ENCODE measurements at regions not wholly inside any gene's neighbourhood (a gene's known extent, or its start where the extent isn't known, plus 50 kb on each side); places are given as distances from the start of the nearest gene placed in this dataset.
"Not testable (repeated sequence)": the region's sequence is repeated elsewhere in the genome, so short reads cannot be mapped to it uniquely, and the experiment has no call there.

DNA sequence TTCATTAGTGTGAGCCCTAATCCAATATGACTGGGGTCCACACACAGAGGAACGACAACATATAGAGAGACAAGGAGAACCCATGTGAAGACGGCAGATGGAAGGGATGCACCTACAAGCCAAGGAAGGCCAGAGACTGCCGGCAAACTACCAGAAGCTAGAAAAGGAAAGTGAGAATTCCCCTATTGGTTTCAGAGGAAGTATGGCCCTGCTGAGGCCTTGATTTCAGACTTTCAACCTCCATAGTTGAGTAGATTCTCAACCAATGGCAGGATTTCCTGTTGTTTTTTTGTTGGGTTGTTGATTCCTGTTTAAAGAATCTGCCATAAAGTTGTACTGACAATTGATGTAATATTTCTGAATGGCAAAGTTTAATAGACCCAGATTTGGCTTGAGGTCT, 241.5 kb downstream of the SATB2 start:
- Mint-ChIP-seq H3K9me3 (ENCODE audit: insufficient read depth) (no peaks in the 10 kb centered on the region), H3K27me3 (ENCODE audit: low read depth) (no peaks in the 10 kb centered on the region), H3K27ac (no peak overlapping the region), H3K36me3 (ENCODE audit: low read depth) (no peaks in the 10 kb centered on the region), H3K4me1 (ENCODE audit: low read depth) (no peaks in the 10 kb centered on the region), H3K4me3 (no peak overlapping the region)
- ChIA-PET POLR2A (no interaction called here), CTCF (no interaction called here)
- DNase-seq (no peak), ATAC-seq (no peak)

DNA sequence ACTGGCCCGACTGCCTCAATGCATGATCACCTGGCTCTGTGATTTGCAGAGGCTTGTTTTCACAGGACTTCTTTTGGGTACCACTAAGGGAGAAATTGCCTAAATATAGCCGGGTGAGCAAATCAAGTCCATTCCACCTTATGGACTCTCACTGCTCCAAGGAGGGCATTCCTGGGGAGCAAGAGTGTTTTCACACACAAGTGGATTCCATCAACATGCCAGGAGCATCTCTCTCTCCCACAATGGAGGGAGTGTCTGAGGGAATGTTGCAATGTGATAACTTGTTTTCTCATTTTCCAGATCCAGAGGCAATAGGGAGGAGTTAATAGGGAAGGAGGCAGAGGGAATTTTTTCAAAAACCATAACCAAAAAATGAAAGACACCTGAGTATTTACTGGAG, 250.7 kb downstream of the SATB2 start:
- no peak for DNase-seq
- H3K36me3 Mint-ChIP-seq (ENCODE audit: low read depth) = no peaks in the 10 kb centered on the region
- no peaks in the 10 kb centered on the region for H3K4me1 Mint-ChIP-seq (ENCODE audit: low read depth)
- no peak overlapping the region for H3K27ac Mint-ChIP-seq
- ChIA-PET POLR2A (no interaction called here), CTCF (no interaction called here)
- H3K4me3 Mint-ChIP-seq = no peak overlapping the region
- no peaks in the 10 kb centered on the region for H3K9me3 Mint-ChIP-seq (ENCODE audit: insufficient read depth)
- ATAC-seq = no peak
- no peaks in the 10 kb centered on the region for H3K27me3 Mint-ChIP-seq (ENCODE audit: low read depth)

DNA sequence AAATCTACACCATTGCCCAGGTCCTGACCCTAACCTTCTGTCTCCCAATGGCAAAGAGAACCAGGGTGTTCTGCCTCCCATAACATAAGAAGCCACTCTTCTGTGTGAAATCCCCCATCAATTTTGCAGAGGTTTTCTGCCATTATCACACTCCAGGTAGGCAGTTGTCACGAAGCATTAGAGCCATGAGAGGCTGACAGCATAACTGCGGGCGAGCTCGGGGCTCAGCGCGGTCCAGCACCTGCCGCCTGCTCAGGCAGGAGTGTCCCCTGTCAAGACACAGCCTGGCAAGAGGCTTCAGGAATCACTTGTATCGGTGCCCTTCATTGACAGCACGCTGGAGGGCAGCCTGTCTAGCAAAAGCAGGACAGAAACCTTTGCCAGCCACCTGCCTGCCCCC, 251.2 kb downstream of the SATB2 start:
- CTCF ChIA-PET = no interaction called here

DNA sequence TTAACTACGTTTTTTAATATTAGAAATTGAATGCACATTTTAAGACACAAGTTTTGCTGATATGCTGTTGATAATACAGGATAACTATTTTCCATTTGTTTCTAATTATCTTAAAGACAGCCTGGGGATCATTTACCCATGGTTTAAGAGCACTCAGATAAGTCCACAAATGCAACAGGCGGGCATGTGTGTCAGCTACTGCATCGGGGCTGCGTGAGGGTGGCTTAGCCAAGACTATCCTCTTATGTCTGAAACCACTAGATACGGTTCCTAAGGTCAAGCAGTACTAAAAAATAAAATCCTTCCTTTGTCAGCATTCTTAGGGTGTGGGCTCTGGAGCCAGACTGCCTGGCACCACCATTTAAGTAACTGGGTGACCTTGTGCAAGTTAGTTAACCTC, 254.8 kb downstream of the SATB2 start:
- no peak overlapping the region for H3K27ac Mint-ChIP-seq
- H3K9me3 Mint-ChIP-seq (ENCODE audit: insufficient read depth) = no peaks in the 10 kb centered on the region
- POLR2A ChIA-PET = no interaction called here
- CTCF ChIA-PET = no interaction called here
- no peaks in the 10 kb centered on the region for H3K36me3 Mint-ChIP-seq (ENCODE audit: low read depth)
- H3K27me3 Mint-ChIP-seq (ENCODE audit: low read depth) = no peaks in the 10 kb centered on the region
- H3K4me1 Mint-ChIP-seq (ENCODE audit: low read depth) = no peaks in the 10 kb centered on the region
- ATAC-seq (no peak), DNase-seq (no peak)
- H3K4me3 Mint-ChIP-seq = no peak overlapping the region

More for the DNA sequence above, 251.2 kb downstream of the SATB2 start:
- no peak for DNase-seq
- no peak for ATAC-seq
- Mint-ChIP-seq H3K27ac (no peak overlapping the region), H3K27me3 (ENCODE audit: low read depth) (no peaks in the 10 kb centered on the region), H3K36me3 (ENCODE audit: low read depth) (no peaks in the 10 kb centered on the region), H3K4me1 (ENCODE audit: low read depth) (no peaks in the 10 kb centered on the region), H3K9me3 (ENCODE audit: insufficient read depth) (no peaks in the 10 kb centered on the region), H3K4me3 (no peak overlapping the region)
- POLR2A ChIA-PET = no interaction called here

DNA sequence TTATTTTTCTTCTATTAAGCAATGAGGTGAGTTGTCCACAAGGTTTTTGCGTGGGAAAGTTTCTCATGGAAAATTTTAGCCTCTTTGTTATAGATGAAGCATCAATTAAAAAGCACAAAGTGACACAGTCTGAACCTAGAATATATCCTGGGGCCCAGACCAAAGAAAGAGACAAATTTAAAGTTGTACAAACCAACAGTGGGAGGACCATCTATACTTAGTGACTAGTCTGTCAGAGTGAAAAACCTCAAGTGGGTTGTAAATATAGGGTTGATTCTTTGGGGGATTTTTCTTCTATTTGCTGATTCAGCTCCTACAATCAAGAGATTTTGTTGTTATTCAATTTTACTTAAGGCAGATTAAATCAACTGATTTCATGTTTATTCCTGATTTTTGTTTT, 256.2 kb downstream of the SATB2 start:
- DNase-seq (no peak), ATAC-seq (no peak)
- no peaks in the 10 kb centered on the region for H3K9me3 Mint-ChIP-seq (ENCODE audit: insufficient read depth)
- no peak overlapping the region for H3K4me3 Mint-ChIP-seq
- ChIA-PET POLR2A (no interaction called here), CTCF (no interaction called here)
- no peaks in the 10 kb centered on the region for H3K4me1 Mint-ChIP-seq (ENCODE audit: low read depth)
- H3K27me3 Mint-ChIP-seq (ENCODE audit: low read depth) = no peaks in the 10 kb centered on the region
- H3K27ac Mint-ChIP-seq = no peak overlapping the region
- H3K36me3 Mint-ChIP-seq (ENCODE audit: low read depth) = no peaks in the 10 kb centered on the region

DNA sequence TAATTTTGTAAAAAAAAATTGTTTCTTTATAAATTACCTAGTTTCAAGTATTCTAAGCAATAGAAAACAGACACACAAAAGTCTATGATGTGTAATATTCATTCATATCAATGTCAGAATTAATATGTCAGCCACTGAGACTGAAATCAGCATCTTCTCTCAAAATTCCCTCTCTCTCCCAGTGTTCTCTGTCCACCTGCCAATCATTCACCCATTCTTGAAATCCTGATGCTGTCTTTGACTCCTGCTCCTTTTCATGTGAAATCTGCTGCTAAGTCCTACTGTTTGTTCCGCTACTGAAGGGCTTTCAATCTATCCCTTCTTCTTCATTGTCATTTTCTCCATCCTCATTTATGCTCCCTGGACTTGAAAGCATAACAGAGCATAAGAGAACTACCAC, 257.9 kb downstream of the SATB2 start:
- ChIA-PET POLR2A (no interaction called here), CTCF (no interaction called here)
- no peaks in the 10 kb centered on the region for H3K36me3 Mint-ChIP-seq (ENCODE audit: low read depth)
- ATAC-seq (no peak), DNase-seq (no peak)
- no peak overlapping the region for H3K27ac Mint-ChIP-seq
- H3K4me1 Mint-ChIP-seq (ENCODE audit: low read depth) = no peaks in the 10 kb centered on the region
- H3K4me3 Mint-ChIP-seq = no peak overlapping the region
- no peaks in the 10 kb centered on the region for H3K9me3 Mint-ChIP-seq (ENCODE audit: insufficient read depth)
- H3K27me3 Mint-ChIP-seq (ENCODE audit: low read depth) = no peaks in the 10 kb centered on the region

DNA sequence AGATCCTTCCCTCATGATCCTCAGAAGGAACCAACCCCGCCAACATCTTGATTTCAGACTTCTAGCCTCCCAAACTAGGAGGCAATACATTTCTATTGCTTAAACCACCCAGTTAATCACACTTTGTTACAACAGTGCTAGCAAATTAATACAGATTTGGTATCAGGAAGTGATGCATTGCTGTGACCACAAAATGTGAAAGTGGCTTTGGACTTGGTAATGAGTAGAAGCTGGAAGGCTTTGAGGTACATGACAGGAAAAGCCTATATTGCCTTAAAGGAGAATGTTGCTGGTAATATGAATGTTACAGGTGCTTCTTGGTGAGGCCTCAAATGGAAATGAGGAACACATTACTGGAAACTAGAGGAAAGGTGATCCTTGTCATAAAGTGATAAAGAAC, 260.3 kb downstream of the SATB2 start:
- H3K27me3 Mint-ChIP-seq (ENCODE audit: low read depth) = no peaks in the 10 kb centered on the region

DNA sequence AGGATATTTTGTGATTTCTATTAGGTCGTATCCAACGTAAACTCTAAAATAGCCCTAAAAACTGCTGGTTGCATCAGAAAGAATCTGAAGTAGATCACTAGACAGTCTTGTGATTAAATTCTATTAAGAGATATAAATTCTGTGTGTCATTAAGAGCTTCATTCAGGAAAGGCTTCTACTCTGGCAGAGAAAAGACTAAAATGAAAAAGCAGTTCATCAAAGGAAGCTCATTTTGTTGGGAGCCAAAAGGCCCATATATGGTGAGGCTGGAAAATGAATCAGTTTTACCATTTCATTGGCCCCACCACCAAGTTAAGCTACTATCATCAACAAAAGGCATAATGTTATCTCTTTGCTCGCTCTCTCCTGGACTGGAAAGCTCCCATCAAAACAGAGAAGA, 261.1 kb downstream of the SATB2 start:
- POLR2A ChIA-PET = no interaction called here
- DNase-seq (no peak), ATAC-seq (no peak)
- Mint-ChIP-seq H3K4me3 (no peak overlapping the region), H3K4me1 (ENCODE audit: low read depth) (no peaks in the 10 kb centered on the region), H3K36me3 (ENCODE audit: low read depth) (no peaks in the 10 kb centered on the region), H3K9me3 (ENCODE audit: insufficient read depth) (no peaks in the 10 kb centered on the region), H3K27me3 (ENCODE audit: low read depth) (no peaks in the 10 kb centered on the region), H3K27ac (no peak overlapping the region)
- CTCF ChIA-PET = no interaction called here

More for the DNA sequence above, 260.3 kb downstream of the SATB2 start:
- Mint-ChIP-seq H3K4me1 (ENCODE audit: low read depth) (no peaks in the 10 kb centered on the region), H3K36me3 (ENCODE audit: low read depth) (no peaks in the 10 kb centered on the region), H3K4me3 (no peak overlapping the region), H3K27ac (no peak overlapping the region), H3K9me3 (ENCODE audit: insufficient read depth) (no peaks in the 10 kb centered on the region)
- ChIA-PET POLR2A (no interaction called here), CTCF (no interaction called here)
- ATAC-seq (no peak), DNase-seq (no peak)

DNA sequence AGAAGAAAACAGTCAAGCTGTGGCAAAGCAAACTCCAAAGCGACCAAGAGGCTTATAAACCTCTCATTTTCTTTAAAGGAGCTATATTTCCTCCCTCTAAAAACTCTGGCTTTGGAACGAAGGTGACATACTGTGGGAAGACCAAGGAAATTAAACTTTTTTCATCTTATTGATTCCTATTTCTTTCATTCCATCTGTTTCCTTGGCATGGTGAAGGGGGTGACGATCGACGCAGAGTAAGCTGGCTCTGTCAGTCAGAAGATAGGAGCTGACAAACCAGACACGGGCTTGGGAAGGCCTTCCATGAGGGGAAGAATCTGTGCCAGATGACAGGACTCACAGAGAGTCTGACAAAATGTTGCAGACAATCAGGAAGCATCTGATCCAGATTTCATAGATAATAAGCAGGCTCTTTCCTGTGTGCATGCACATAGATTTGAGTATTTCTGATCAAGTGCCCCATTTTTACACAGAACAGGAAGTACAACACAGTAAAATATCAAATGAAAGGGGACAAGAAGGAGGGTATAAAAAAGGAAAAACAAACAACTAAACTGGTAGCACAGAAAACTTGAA, 261.7 kb downstream of the SATB2 start:
- CTCF ChIA-PET = no interaction called here

DNA sequence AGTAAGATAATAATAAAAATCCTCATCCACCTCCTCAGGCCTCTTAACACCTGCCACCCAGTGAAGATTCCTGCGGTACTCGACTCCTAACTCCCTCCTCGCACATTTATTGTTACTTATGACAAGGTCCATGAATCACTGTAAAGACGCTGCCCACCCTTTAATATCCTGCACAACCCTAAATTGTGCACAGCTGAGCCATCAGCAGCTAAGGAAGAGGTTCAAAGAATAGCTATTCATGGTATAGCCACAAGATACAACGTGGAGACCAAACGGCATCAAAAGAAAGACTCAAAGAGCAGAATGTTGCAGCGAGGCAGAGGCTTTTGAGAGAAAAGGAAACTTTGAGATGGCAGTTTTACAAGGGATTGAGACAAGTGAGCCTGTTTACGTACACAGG, 266.3 kb downstream of the SATB2 start:
- Mint-ChIP-seq H3K9me3 (ENCODE audit: insufficient read depth) (no peaks in the 10 kb centered on the region), H3K36me3 (ENCODE audit: low read depth) (no peaks in the 10 kb centered on the region), H3K4me1 (ENCODE audit: low read depth) (no peaks in the 10 kb centered on the region), H3K27me3 (ENCODE audit: low read depth) (no peaks in the 10 kb centered on the region), H3K4me3 (no peak overlapping the region), H3K27ac (no peak overlapping the region)
- ATAC-seq = no peak
- POLR2A ChIA-PET = no interaction called here
- no peak for DNase-seq
- CTCF ChIA-PET = no interaction called here

More for the DNA sequence above, 261.7 kb downstream of the SATB2 start:
- ATAC-seq (no peak), DNase-seq (no peak)
- POLR2A ChIA-PET = no interaction called here
- Mint-ChIP-seq H3K27me3 (ENCODE audit: low read depth) (no peaks in the 10 kb centered on the region), H3K4me1 (ENCODE audit: low read depth) (no peaks in the 10 kb centered on the region), H3K4me3 (no peak overlapping the region), H3K27ac (no peak overlapping the region), H3K9me3 (ENCODE audit: insufficient read depth) (no peaks in the 10 kb centered on the region), H3K36me3 (ENCODE audit: low read depth) (no peaks in the 10 kb centered on the region)

DNA sequence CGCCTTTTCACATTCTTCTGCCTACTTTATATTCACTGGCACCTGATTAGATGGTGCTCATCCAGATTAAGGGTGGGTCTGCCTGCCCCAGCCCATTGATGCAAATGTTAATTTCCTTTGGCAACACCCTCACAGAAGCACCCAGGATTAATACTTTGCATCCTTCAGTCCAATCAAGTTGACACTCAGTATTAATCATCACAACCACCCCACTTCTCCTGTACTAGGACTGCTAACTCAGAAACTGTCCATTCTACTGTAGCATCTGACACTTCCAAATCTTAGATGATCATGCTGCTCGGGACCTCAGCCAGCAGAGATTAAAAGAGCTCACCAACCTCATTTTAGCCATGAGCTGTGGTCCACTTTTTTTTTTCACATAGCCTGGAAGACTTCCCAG, 268.5 kb downstream of the SATB2 start:
- CTCF ChIA-PET = no interaction called here

DNA sequence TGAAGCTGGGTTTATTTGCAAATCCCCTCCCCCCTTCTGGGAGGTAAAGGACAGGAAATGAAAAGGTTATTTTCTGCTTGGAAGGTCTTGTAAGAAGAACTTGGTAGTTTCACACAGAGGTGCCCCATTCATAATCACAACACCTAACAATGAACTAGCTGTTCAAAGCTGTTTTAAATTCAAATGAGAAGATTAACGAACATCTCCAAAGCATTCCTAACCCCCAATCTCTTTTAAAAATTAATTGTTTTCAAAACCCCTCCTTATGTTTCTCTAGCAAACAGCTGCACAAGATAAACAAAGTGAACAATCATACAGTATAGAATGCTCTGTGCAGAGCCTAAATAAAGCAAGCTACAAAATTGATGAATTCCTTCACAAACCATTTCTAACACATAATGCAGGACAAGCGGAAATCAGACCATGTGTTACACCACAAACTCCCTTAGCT, 271.4 kb downstream of the SATB2 start:
- Mint-ChIP-seq H3K9me3 (ENCODE audit: insufficient read depth) (no peaks in the 10 kb centered on the region), H3K36me3 (ENCODE audit: low read depth) (no peaks in the 10 kb centered on the region), H3K27ac (no peak overlapping the region), H3K4me1 (ENCODE audit: low read depth) (no peaks in the 10 kb centered on the region), H3K27me3 (ENCODE audit: low read depth) (no peaks in the 10 kb centered on the region), H3K4me3 (no peak overlapping the region)
- CTCF ChIA-PET = no interaction called here
- ATAC-seq (no peak), DNase-seq (no peak)
- POLR2A ChIA-PET = no interaction called here

More for the DNA sequence above, 268.5 kb downstream of the SATB2 start:
- Mint-ChIP-seq H3K36me3 (ENCODE audit: low read depth) (no peaks in the 10 kb centered on the region), H3K4me1 (ENCODE audit: low read depth) (no peaks in the 10 kb centered on the region), H3K9me3 (ENCODE audit: insufficient read depth) (no peaks in the 10 kb centered on the region), H3K27ac (no peak overlapping the region), H3K27me3 (ENCODE audit: low read depth) (no peaks in the 10 kb centered on the region), H3K4me3 (no peak overlapping the region)
- DNase-seq = no peak
- POLR2A ChIA-PET = no interaction called here
- no peak for ATAC-seq

DNA sequence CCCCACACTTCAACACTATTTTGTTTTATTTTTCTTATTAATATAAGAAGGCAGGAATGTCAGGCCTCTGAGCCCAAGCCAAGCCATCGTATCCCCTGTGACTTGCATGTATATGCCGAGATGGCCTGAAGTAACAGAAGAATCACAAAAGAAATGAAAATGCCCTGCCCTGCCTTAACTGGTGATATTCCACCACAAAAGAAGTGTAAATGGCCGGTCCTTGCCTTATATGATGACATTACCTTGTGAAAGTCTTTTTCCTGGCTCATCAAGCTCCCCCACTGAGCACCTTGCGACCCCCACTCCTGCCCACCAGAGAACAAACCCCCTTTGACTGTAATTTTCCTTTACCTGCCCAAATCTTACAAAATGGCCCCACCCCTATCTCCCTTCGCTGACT, 272.6 kb downstream of the SATB2 start:
- H3K36me3 Mint-ChIP-seq (ENCODE audit: low read depth); DNase-seq; CTCF ChIA-PET; H3K4me1 Mint-ChIP-seq (ENCODE audit: low read depth); H3K9me3 Mint-ChIP-seq (ENCODE audit: insufficient read depth); H3K27ac Mint-ChIP-seq; H3K27me3 Mint-ChIP-seq (ENCODE audit: low read depth); POLR2A ChIA-PET; ATAC-seq; H3K4me3 Mint-ChIP-seq: not testable (repeated sequence)

Measured in activated CD8-positive, alpha-beta T cell treated with anti-CD3 and anti-CD28 coated beads, Interleukin-2, amount 10 ng/mL, durations not matched to agents 7 days and 5 days (primary cell).